Kidney epithelial cell (primary cell): ENCODE measurements at regions not wholly inside any gene's neighbourhood (a gene's known extent, or its start where the extent isn't known, plus 50 kb on each side); places are given as distances from the start of the nearest gene placed in this dataset.

Experiments
- DNase-seq: peaks from one replicate; pipeline ENCODE4 v3.0.0-alpha.2; 2010; ENCODE audit warnings: low read depth
- H3K27me3 ChIP-seq: 2 replicates; pipeline ENCODE4 v1.6.0; 2011; ENCODE audit warnings: low read length; ENCODE audit not compliant: control insufficient read depth, insufficient read depth
- H3K36me3 ChIP-seq: 2 replicates; pipeline ENCODE4 v1.5.1; 2011; ENCODE audit warnings: low read length; ENCODE audit not compliant: control insufficient read depth, insufficient read depth
- H3K4me3 ChIP-seq: 2 replicates; pipeline ENCODE4 v1.5.1; 2011; ENCODE audit warnings: low read depth, mild to moderate bottlenecking, control low read depth, low read length
- TF ChIP-seq, protein P1 (sequence below): IDR thresholded peaks from 2 replicates; pipeline ENCODE4 v1.5.1; 2011; ENCODE audit warnings: mild to moderate bottlenecking, moderate library complexity, low read length, control low read depth, inconsistent platforms; ENCODE audit not compliant: insufficient read depth, poor library complexity, severe bottlenecking

DNA sequence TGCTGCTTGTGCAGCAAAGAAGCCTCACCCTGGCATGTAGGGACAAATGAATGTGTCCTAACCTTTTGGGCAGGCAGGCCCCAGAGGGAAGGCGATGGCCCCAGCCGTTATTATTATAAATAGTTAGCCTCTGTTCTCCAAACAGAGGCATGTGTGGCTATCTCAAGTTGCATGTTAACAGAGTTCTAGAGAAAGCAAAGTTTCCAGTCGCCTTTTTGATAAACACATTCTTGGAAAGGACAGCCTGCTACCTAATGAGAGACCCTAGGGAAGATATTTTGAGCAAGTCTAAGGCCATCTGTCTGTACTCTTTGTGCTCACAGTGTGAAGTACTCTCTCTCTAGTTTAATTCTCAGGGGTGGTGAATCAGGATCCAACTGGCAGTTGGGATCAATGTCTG is 97.4 kb upstream of the FHL2 start:
- no peak for DNase-seq
- Histone ChIP-seq H3K27me3 (no peaks in the 10 kb centered on the region), H3K36me3 (no peaks in the 10 kb centered on the region), H3K4me3 (no peak overlapping the region)
- TF ChIP-seq, protein P1, sequence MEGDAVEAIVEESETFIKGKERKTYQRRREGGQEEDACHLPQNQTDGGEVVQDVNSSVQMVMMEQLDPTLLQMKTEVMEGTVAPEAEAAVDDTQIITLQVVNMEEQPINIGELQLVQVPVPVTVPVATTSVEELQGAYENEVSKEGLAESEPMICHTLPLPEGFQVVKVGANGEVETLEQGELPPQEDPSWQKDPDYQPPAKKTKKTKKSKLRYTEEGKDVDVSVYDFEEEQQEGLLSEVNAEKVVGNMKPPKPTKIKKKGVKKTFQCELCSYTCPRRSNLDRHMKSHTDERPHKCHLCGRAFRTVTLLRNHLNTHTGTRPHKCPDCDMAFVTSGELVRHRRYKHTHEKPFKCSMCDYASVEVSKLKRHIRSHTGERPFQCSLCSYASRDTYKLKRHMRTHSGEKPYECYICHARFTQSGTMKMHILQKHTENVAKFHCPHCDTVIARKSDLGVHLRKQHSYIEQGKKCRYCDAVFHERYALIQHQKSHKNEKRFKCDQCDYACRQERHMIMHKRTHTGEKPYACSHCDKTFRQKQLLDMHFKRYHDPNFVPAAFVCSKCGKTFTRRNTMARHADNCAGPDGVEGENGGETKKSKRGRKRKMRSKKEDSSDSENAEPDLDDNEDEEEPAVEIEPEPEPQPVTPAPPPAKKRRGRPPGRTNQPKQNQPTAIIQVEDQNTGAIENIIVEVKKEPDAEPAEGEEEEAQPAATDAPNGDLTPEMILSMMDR, result no peak

GRCh38 chr2:105494683-105495425 is 96.0 kb upstream of the FHL2 start:
- no peaks in the 10 kb centered on the region for H3K27me3 ChIP-seq
- H3K36me3 ChIP-seq, result no peaks in the 10 kb centered on the region
- DNase-seq, result no peak
- no peak overlapping the region for H3K4me3 ChIP-seq
- TF ChIP-seq, protein P1, result no peak

DNA sequence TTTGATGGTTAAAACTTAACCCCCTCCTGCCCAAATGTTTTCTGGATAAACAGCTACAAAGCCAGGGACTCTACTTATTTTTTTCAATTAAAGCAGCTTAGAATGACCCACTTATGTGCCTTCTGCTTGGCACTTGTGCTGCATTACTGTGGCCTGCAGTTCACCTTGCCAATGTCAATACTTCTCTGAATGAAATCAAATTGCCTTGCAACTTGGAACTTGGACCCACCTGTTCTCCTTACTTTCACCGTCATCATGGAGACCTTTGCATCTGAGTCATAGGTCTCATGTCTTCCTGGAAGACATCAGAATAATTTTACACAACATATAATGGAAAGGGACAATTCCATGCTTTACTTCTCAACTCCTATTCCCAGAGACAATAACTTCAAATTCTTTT is 92.1 kb upstream of the FHL2 start:
- TF ChIP-seq, protein P1, result no peak
- no peaks in the 10 kb centered on the region for H3K36me3 ChIP-seq
- H3K4me3 ChIP-seq, result no peak overlapping the region
- DNase-seq, result no peak
- H3K27me3 ChIP-seq, result no peaks in the 10 kb centered on the region

DNA sequence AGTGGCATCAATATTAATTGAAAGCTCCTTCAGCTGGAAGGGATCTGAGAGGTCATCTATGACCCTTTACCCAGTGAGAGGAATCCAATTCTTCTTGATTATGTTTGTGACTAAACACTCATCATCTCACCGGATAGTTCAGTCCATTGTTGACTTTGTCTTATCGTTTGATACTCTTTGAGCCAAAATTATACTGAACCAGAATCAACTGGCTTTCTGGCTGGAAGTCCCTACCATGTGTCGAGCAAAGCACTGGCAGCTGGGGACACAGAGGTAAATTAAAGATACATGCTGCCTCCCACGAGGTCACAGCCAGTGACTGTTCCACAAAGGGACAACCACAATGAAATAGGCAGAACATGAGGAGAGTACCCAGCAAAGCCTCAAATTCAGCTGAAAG is 91.4 kb upstream of the FHL2 start:
- H3K27me3 ChIP-seq, result no peaks in the 10 kb centered on the region
- TF ChIP-seq, protein P1, result no peak
- H3K36me3 ChIP-seq, result no peaks in the 10 kb centered on the region
- no peak overlapping the region for H3K4me3 ChIP-seq
- no peak for DNase-seq

DNA sequence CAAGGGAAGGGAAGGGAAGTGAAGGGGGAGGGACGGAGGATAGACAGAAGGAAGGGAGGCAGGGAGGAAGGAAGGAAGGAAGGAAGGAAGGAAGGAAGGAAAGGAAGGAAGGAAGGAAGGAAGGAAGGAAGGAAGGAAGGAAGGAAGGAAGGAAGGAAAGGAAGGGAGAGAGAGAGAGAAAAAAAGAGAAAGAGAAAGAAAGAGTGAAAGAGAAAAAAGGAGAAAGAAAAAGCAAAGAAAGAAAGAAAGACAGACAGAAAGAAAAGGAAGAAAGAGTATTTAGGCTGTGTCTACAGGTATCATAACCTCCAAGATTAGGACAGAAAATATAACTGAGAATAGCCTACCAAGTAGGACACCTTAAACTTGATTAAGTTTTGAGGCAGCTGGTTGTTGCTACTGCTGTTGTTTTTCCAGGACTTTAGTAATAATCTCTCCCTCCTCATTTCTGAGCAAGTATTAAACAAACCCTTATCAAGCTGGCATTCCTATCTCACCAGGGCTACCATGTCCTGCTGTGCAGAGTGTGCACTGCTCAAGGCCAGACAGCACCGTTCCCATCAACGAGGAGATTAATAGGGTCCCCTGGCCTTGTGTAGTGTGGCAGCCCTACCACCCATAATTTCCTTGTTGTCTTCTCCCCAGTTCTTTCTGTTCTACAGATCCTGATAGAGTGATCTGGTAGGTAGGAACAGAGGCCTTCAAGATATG is 90.5 kb upstream of the FHL2 start:
- Histone ChIP-seq H3K36me3 (no peaks in the 10 kb centered on the region), H3K4me3 (no peak overlapping the region), H3K27me3 (no peaks in the 10 kb centered on the region)
- TF ChIP-seq, protein P1, result no peak
- no peak for DNase-seq

DNA sequence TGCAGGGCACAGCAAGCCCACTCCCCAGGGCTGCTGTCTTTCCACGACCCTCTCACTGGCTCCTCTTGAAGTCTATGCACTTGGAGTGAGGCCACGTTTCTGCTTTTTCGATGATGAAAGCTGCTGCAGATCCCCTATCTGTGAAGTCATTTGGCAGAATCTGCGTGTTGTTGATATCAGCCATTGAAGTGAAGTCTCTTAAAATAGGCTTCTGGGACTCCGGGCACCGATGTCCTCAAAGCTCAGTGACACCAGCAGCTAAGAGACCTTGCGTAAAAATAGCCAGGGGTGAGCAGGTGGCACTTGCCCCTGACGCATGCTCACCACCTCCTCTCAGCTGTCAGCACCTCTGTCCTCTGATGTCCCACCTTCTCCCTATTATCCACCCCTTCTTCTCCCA is 89.4 kb upstream of the FHL2 start:
- H3K4me3 ChIP-seq, result no peak overlapping the region
- H3K36me3 ChIP-seq, result no peaks in the 10 kb centered on the region
- no peak for DNase-seq
- TF ChIP-seq, protein P1, result no peak
- no peaks in the 10 kb centered on the region for H3K27me3 ChIP-seq
